ENCODE measurements at regions not wholly inside any gene's neighbourhood (a gene's known extent, or its start where the extent isn't known, plus 50 kb on each side); places are given as distances from the start of the nearest gene placed in this dataset.
"Not testable (repeated sequence)": the region's sequence is repeated elsewhere in the genome, so short reads cannot be mapped to it uniquely, and the experiment has no call there.

GRCh38 chr20:29750268-29750899 lies 1507.1 kb upstream of the DEFB115 start:
- Mint-ChIP-seq H3K4me1 (ENCODE audit: unreplicated experiment) (no peaks in the 10 kb centered on the region), H3K36me3 (ENCODE audit: unreplicated experiment) (no peaks in the 10 kb centered on the region), H3K27me3 (ENCODE audit: unreplicated experiment) (no peaks in the 10 kb centered on the region), H3K9me3 (ENCODE audit: unreplicated experiment) (peaks cover 61% of the 10 kb centered on the region), H3K27ac (ENCODE audit: unreplicated experiment) (no peak overlapping the region), H3K4me3 (ENCODE audit: unreplicated experiment) (no peak overlapping the region)
- TF ChIP-seq CTCF (IDR thresholded peaks at IDR 0.05): no peak
- no peak for DNase-seq (ENCODE audit: extremely low spot score, unreplicated experiment)

GRCh38 chr20:29752644-29753425 lies 1504.6 kb upstream of the DEFB115 start:
- H3K4me3 Mint-ChIP-seq (ENCODE audit: unreplicated experiment); H3K36me3 Mint-ChIP-seq (ENCODE audit: unreplicated experiment); DNase-seq (ENCODE audit: extremely low spot score, unreplicated experiment); H3K27me3 Mint-ChIP-seq (ENCODE audit: unreplicated experiment); H3K27ac Mint-ChIP-seq (ENCODE audit: unreplicated experiment); H3K4me1 Mint-ChIP-seq (ENCODE audit: unreplicated experiment): not testable (repeated sequence)
- H3K9me3 Mint-ChIP-seq (ENCODE audit: unreplicated experiment): peaks cover 74% of the 10 kb centered on the region

- H3K4me3 Mint-ChIP-seq (ENCODE audit: unreplicated experiment); H3K27me3 Mint-ChIP-seq (ENCODE audit: unreplicated experiment); H3K27ac Mint-ChIP-seq (ENCODE audit: unreplicated experiment); H3K36me3 Mint-ChIP-seq (ENCODE audit: unreplicated experiment); DNase-seq (ENCODE audit: extremely low spot score, unreplicated experiment); H3K4me1 Mint-ChIP-seq (ENCODE audit: unreplicated experiment): not testable (repeated sequence)
- H3K9me3 Mint-ChIP-seq (ENCODE audit: unreplicated experiment): peaks cover 70% of the 10 kb centered on the region
Observed at GRCh38 chr20:29753426-29753746, 1504.1 kb upstream of the DEFB115 start.

GRCh38 chr20:29753879-29754278 lies 1503.6 kb upstream of the DEFB115 start:
- not testable (repeated sequence) for H3K4me1 Mint-ChIP-seq (ENCODE audit: unreplicated experiment); H3K27me3 Mint-ChIP-seq (ENCODE audit: unreplicated experiment); H3K4me3 Mint-ChIP-seq (ENCODE audit: unreplicated experiment); H3K36me3 Mint-ChIP-seq (ENCODE audit: unreplicated experiment); DNase-seq (ENCODE audit: extremely low spot score, unreplicated experiment); H3K27ac Mint-ChIP-seq (ENCODE audit: unreplicated experiment)
- peaks cover 68% of the 10 kb centered on the region for H3K9me3 Mint-ChIP-seq (ENCODE audit: unreplicated experiment)

- not testable (repeated sequence) for H3K36me3 Mint-ChIP-seq (ENCODE audit: unreplicated experiment); H3K27ac Mint-ChIP-seq (ENCODE audit: unreplicated experiment); H3K27me3 Mint-ChIP-seq (ENCODE audit: unreplicated experiment); DNase-seq (ENCODE audit: extremely low spot score, unreplicated experiment); H3K4me1 Mint-ChIP-seq (ENCODE audit: unreplicated experiment); H3K4me3 Mint-ChIP-seq (ENCODE audit: unreplicated experiment)
- peaks cover 69% of the 10 kb centered on the region for H3K9me3 Mint-ChIP-seq (ENCODE audit: unreplicated experiment)
Observed at GRCh38 chr20:29755854-29756498, 1501.5 kb upstream of the DEFB115 start.

- H3K4me3 Mint-ChIP-seq (ENCODE audit: unreplicated experiment): no peak overlapping the region
- H3K36me3 Mint-ChIP-seq (ENCODE audit: unreplicated experiment): no peaks in the 10 kb centered on the region
- peaks cover 66% of the 10 kb centered on the region for H3K9me3 Mint-ChIP-seq (ENCODE audit: unreplicated experiment)
- H3K4me1 Mint-ChIP-seq (ENCODE audit: unreplicated experiment): no peaks in the 10 kb centered on the region
- no peak for DNase-seq (ENCODE audit: extremely low spot score, unreplicated experiment)
- H3K27me3 Mint-ChIP-seq (ENCODE audit: unreplicated experiment): no peaks in the 10 kb centered on the region
- TF ChIP-seq CTCF (IDR thresholded peaks at IDR 0.05): no peak
- H3K27ac Mint-ChIP-seq (ENCODE audit: unreplicated experiment): no peak overlapping the region
Observed at GRCh38 chr20:29756664-29757063, 1500.8 kb upstream of the DEFB115 start.

GRCh38 chr20:29761621-29762385 lies 1495.7 kb upstream of the DEFB115 start:
- DNase-seq (ENCODE audit: extremely low spot score, unreplicated experiment): not testable (repeated sequence)

More at GRCh38 chr20:29761621-29762385, 1495.7 kb upstream of the DEFB115 start:
- H3K4me1 Mint-ChIP-seq (ENCODE audit: unreplicated experiment); H3K36me3 Mint-ChIP-seq (ENCODE audit: unreplicated experiment); H3K27me3 Mint-ChIP-seq (ENCODE audit: unreplicated experiment); H3K27ac Mint-ChIP-seq (ENCODE audit: unreplicated experiment); H3K4me3 Mint-ChIP-seq (ENCODE audit: unreplicated experiment): not testable (repeated sequence)
- H3K9me3 Mint-ChIP-seq (ENCODE audit: unreplicated experiment): peaks cover 30% of the 10 kb centered on the region
